ACC112 (cell line): ENCODE measurements at regions not wholly inside any gene's neighbourhood (a gene's known extent, or its start where the extent isn't known, plus 50 kb on each side); places are given as distances from the start of the nearest gene placed in this dataset.
"Not testable (repeated sequence)": the region's sequence is repeated elsewhere in the genome, so short reads cannot be mapped to it uniquely, and the experiment has no call there.

Source experiments
- H2AFZ ChIP-seq: fragments of 200-600 bp; sonication (generic); one replicate; pipeline ENCODE4 v1.6.0; 2017; ENCODE audit warnings: antibody characterized with exemption, low read length; ENCODE audit not compliant: unreplicated experiment
- H3K27ac ChIP-seq: fragments of 200-600 bp; sonication (generic); 2 replicates; pipeline ENCODE4 v1.5.1; 2014; ENCODE audit warnings: low read depth, mild to moderate bottlenecking, antibody characterized with exemption, low read length, moderate library complexity
- H3K27me3 ChIP-seq: fragments of 200-600 bp; sonication (generic); 2 replicates; pipeline ENCODE4 v1.6.1; 2014; ENCODE audit warnings: mild to moderate bottlenecking, antibody characterized with exemption, low read length, moderate library complexity, mixed read lengths; ENCODE audit not compliant: insufficient read depth
- H3K36me3 ChIP-seq: fragments of 200-600 bp; sonication (generic); 2 replicates; pipeline ENCODE4 v1.6.1; 2016; ENCODE audit warnings: mild to moderate bottlenecking, antibody characterized with exemption, low read length, moderate library complexity, mixed read lengths; ENCODE audit not compliant: insufficient read depth
- H3K4me1 ChIP-seq: fragments of 200-600 bp; sonication (generic); one replicate; pipeline ENCODE4 v1.6.1; 2016; ENCODE audit warnings: low read length, mixed read lengths; ENCODE audit not compliant: insufficient read depth, unreplicated experiment, control insufficient read depth
- H3K4me3 ChIP-seq: fragments of 200-600 bp; sonication (generic); 2 replicates; pipeline ENCODE4 v1.5.1; 2014; ENCODE audit warnings: mild to moderate bottlenecking, low read depth, low read length
- H3K79me2 ChIP-seq: fragments of 200-600 bp; sonication (generic); one replicate; pipeline ENCODE4 v1.6.0; 2016; ENCODE audit warnings: low read length; ENCODE audit not compliant: control insufficient read depth, unreplicated experiment, insufficient read depth

GRCh38 chr5:66365981-66366380 lies 221.9 kb downstream of the SREK1 start:
- Histone ChIP-seq H3K27me3 (peaks cover 15% of the 10 kb centered on the region; the same call in 1 of the 2 replicates), H3K4me3 (no peak overlapping the region), H2AFZ (no peak overlapping the region), H3K79me2 (no peaks in the 10 kb centered on the region), H3K27ac (no peak overlapping the region), H3K4me1 (no peaks in the 10 kb centered on the region), H3K36me3 (no peaks in the 10 kb centered on the region)

- Histone ChIP-seq H3K36me3 (no peaks in the 10 kb centered on the region), H2AFZ (no peak overlapping the region), H3K4me1 (no peaks in the 10 kb centered on the region), H3K27ac (no peak overlapping the region), H3K79me2 (no peaks in the 10 kb centered on the region), H3K4me3 (no peak overlapping the region), H3K27me3 (peaks cover 6% of the 10 kb centered on the region; the same call in 1 of the 2 replicates)
These were observed 223.9 kb downstream of the SREK1 start for GRCh38 chr5:66367814-66368541.

- no peaks in the 10 kb centered on the region for H3K36me3 ChIP-seq
- H3K4me1 ChIP-seq = no peaks in the 10 kb centered on the region
- H3K79me2 ChIP-seq = no peaks in the 10 kb centered on the region
- H2AFZ ChIP-seq = no peak overlapping the region
- H3K27me3 ChIP-seq = peaks cover 3% of the 10 kb centered on the region; the same call in 1 of the 2 replicates
- no peak overlapping the region for H3K4me3 ChIP-seq
- H3K27ac ChIP-seq = no peak overlapping the region
These were observed 224.7 kb downstream of the SREK1 start for GRCh38 chr5:66368811-66369210.

- Histone ChIP-seq H3K79me2 (no peaks in the 10 kb centered on the region), H2AFZ (no peak overlapping the region), H3K27me3 (peaks cover 14% of the 10 kb centered on the region), H3K4me3 (no peak overlapping the region), H3K27ac (no peak overlapping the region), H3K4me1 (no peaks in the 10 kb centered on the region), H3K36me3 (no peaks in the 10 kb centered on the region)
These were observed 218.4 kb upstream of the MAST4 start for GRCh38 chr5:66377747-66378146.

- Histone ChIP-seq H3K4me1 (no peaks in the 10 kb centered on the region), H3K4me3 (no peak overlapping the region), H3K36me3 (no peaks in the 10 kb centered on the region), H3K27ac (no peak overlapping the region), H3K27me3 (peaks cover 14% of the 10 kb centered on the region), H3K79me2 (no peaks in the 10 kb centered on the region), H2AFZ (no peak overlapping the region)
These were observed 217.8 kb upstream of the MAST4 start for GRCh38 chr5:66378407-66378806.

- Histone ChIP-seq H3K4me1 (no peaks in the 10 kb centered on the region), H3K36me3 (no peaks in the 10 kb centered on the region), H3K4me3 (no peak overlapping the region), H3K79me2 (no peaks in the 10 kb centered on the region), H3K27me3 (no peaks in the 10 kb centered on the region), H3K27ac (no peak overlapping the region), H2AFZ (no peak overlapping the region)
These were observed 214.0 kb upstream of the MAST4 start for GRCh38 chr5:66382152-66382551.

- H3K79me2 ChIP-seq, H3K4me1 ChIP-seq, H2AFZ ChIP-seq: not testable (repeated sequence)
These were observed 191.0 kb upstream of the MAST4 start for GRCh38 chr5:66405145-66405544.

GRCh38 chr5:66406761-66407336 lies 189.3 kb upstream of the MAST4 start:
- H2AFZ ChIP-seq = no peak overlapping the region
- no peaks in the 10 kb centered on the region for H3K79me2 ChIP-seq
- no peaks in the 10 kb centered on the region for H3K36me3 ChIP-seq
- H3K27ac ChIP-seq = no peak overlapping the region
- H3K4me3 ChIP-seq = no peak overlapping the region
- H3K27me3 ChIP-seq = no peaks in the 10 kb centered on the region
- H3K4me1 ChIP-seq = no peaks in the 10 kb centered on the region

More at GRCh38 chr5:66405145-66405544, 191.0 kb upstream of the MAST4 start:
- not testable (repeated sequence) for H3K36me3 ChIP-seq, H3K27ac ChIP-seq, H3K4me3 ChIP-seq, H3K27me3 ChIP-seq

GRCh38 chr5:66407765-66408164 lies 188.4 kb upstream of the MAST4 start:
- no peaks in the 10 kb centered on the region for H3K36me3 ChIP-seq
- H3K27me3 ChIP-seq = no peaks in the 10 kb centered on the region
- H3K4me1 ChIP-seq = no peaks in the 10 kb centered on the region
- H3K79me2 ChIP-seq = no peaks in the 10 kb centered on the region
- H3K27ac ChIP-seq = no peak overlapping the region
- no peak overlapping the region for H2AFZ ChIP-seq
- no peak overlapping the region for H3K4me3 ChIP-seq

- Histone ChIP-seq H3K36me3 (no peaks in the 10 kb centered on the region), H2AFZ (no peak overlapping the region), H3K79me2 (no peaks in the 10 kb centered on the region), H3K4me1 (no peaks in the 10 kb centered on the region), H3K27me3 (no peaks in the 10 kb centered on the region), H3K4me3 (no peak overlapping the region), H3K27ac (no peak overlapping the region)
These were observed 187.6 kb upstream of the MAST4 start for GRCh38 chr5:66408576-66408975.

- Histone ChIP-seq H3K4me1 (no peaks in the 10 kb centered on the region), H3K4me3 (no peak overlapping the region), H3K27me3 (no peaks in the 10 kb centered on the region), H3K36me3 (no peaks in the 10 kb centered on the region), H2AFZ (no peak overlapping the region), H3K27ac (no peak overlapping the region), H3K79me2 (no peaks in the 10 kb centered on the region)
These were observed 186.1 kb upstream of the MAST4 start for GRCh38 chr5:66410122-66410521.
